ENCODE measurements at regions not wholly inside any gene's neighbourhood (a gene's known extent, or its start where the extent isn't known, plus 50 kb on each side); places are given as distances from the start of the nearest gene placed in this dataset.

DNA sequence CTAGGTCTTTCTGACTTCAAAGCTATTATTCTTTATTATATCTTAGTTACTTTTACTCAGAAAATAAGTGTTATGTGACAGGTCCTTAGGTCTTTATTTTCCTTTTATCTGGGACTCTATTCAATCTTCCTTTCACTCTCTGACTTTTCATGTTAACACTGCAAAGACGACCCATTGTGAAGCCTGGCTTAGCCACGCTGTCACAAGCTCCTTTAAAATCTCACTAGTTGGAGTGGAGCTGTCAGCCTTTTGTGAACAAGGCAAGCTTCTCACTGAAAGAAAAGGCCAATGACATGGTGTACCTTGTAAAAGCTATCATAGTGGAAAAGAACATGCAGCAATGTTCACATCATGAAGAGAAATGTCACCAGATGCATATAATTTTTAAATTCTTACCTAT is 1130.7 kb upstream of the FAM98A start:
- no peak for TF ChIP-seq EP300 (IDR thresholded peaks at IDR 0.05; ENCODE audit: borderline replicate concordance in 1 of 2, control insufficient read depth in 1 of 2, low read depth in 2 of 2, low read length in 2 of 2)
- no peak for TF ChIP-seq SIN3A (IDR thresholded peaks at IDR 0.05; ENCODE audit: low read depth, low read length)
- TF ChIP-seq FOXM1 (IDR thresholded peaks at IDR 0.05; ENCODE audit: low read depth, low read length) = no peak
- TF ChIP-seq, protein P1, sequence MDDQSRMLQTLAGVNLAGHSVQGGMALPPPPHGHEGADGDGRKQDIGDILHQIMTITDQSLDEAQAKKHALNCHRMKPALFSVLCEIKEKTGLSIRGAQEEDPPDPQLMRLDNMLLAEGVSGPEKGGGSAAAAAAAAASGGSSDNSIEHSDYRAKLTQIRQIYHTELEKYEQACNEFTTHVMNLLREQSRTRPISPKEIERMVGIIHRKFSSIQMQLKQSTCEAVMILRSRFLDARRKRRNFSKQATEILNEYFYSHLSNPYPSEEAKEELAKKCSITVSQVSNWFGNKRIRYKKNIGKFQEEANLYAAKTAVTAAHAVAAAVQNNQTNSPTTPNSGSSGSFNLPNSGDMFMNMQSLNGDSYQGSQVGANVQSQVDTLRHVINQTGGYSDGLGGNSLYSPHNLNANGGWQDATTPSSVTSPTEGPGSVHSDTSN (IDR thresholded peaks at IDR 0.05; ENCODE audit: insufficient replicate concordance, low read depth, low read length) = no peak

Data from GM12878 (cell line).